Loucy (cell line): ENCODE measurements at regions not wholly inside any gene's neighbourhood (a gene's known extent, or its start where the extent isn't known, plus 50 kb on each side); places are given as distances from the start of the nearest gene placed in this dataset.

Experiments
- EZH2phosphoT487 ChIP-seq: fragments of 200-600 bp; IDR thresholded peaks from 2 replicates; pipeline ENCODE4 v1.6.1; 2018; ENCODE audit warnings: antibody characterized with exemption, mild to moderate bottlenecking, moderate library complexity, borderline replicate concordance
- TF ChIP-seq, protein P1 (sequence below): fragments of 200-600 bp; sonication (generic); conservative IDR thresholded peaks from 2 replicates; pipeline ENCODE4 v1.5.1; 2014; ENCODE audit warnings: mild to moderate bottlenecking, antibody characterized with exemption, low read length

DNA sequence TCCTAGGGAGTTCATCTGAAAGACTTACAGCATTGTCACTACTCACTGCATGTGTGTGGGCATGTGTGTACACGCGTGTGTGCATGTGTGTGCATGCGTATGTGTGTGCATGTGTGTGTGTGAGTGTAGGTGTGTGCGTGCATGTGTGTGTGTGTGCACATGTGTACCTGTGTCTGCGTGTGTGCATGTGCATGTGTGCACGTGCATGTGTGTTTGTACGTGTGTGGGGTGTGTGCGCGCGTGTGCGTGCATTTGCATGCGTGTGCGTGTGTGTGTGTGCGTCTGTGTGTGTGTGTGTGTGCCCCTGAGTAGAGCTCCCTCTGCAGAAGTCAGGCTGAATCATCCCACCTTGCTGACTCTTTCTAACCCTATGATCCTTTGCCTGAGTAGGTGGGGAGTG lies 114.8 kb upstream of the RBFOX1 start:
- TF ChIP-seq, protein P1, sequence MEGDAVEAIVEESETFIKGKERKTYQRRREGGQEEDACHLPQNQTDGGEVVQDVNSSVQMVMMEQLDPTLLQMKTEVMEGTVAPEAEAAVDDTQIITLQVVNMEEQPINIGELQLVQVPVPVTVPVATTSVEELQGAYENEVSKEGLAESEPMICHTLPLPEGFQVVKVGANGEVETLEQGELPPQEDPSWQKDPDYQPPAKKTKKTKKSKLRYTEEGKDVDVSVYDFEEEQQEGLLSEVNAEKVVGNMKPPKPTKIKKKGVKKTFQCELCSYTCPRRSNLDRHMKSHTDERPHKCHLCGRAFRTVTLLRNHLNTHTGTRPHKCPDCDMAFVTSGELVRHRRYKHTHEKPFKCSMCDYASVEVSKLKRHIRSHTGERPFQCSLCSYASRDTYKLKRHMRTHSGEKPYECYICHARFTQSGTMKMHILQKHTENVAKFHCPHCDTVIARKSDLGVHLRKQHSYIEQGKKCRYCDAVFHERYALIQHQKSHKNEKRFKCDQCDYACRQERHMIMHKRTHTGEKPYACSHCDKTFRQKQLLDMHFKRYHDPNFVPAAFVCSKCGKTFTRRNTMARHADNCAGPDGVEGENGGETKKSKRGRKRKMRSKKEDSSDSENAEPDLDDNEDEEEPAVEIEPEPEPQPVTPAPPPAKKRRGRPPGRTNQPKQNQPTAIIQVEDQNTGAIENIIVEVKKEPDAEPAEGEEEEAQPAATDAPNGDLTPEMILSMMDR = no peak
- no peak for TF ChIP-seq EZH2phosphoT487
